ENCODE measurements at regions not wholly inside any gene's neighbourhood (a gene's known extent, or its start where the extent isn't known, plus 50 kb on each side); places are given as distances from the start of the nearest gene placed in this dataset.
"Not testable (repeated sequence)": the region's sequence is repeated elsewhere in the genome, so short reads cannot be mapped to it uniquely, and the experiment has no call there.

DNA sequence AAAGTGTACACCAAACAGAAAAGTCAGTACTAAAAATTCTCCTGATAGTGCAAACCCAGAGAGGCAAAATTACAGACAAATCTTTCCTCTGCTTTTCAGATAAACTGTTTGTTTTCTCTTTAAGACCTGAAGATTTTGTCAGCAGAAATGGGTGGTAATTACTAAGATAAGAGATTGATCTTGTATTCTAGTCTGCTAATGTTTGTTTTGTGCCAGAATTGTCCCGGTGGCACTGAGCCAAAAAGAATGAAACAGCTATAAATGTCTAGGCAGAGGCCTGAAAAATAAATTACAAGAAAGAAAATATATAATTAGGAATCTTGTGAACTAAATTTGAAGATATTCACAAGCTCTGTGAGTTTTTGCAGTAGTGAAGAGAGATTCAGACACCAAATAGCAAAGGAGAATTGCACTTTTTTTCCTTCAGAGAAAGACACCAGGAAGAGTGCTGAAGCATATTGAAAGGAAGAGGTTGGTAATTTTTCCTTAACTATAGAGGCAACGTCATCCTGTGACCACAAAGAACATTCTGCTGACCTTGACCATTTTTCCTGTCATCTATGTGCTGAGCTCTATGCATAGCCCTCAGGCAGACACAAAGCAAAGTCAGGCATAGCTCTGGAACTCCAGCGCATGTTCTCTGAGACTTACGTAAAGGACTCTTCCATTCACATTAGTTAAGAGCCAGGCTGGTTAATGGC, 314.5 kb upstream of the RASGEF1B start:
- intact Hi-C loops (cut with DNase I) = no loop called here
- no peak for ATAC-seq (ENCODE audit: poor library complexity)
- no peak for DNase-seq

GRCh38 chr4:81785338-81785737, 313.6 kb upstream of the RASGEF1B start:
- no peak for DNase-seq
- ATAC-seq (ENCODE audit: poor library complexity) = no peak

GRCh38 chr4:81783558-81783957, 311.9 kb upstream of the RASGEF1B start:
- ATAC-seq (ENCODE audit: poor library complexity) = no peak
- intact Hi-C loops (cut with DNase I) = no loop called here

More at GRCh38 chr4:81785338-81785737, 313.6 kb upstream of the RASGEF1B start:
- intact Hi-C loops (cut with DNase I) = no loop called here

GRCh38 chr4:81781799-81782198, 310.1 kb upstream of the RASGEF1B start:
- DNase-seq (no peak), ATAC-seq (ENCODE audit: poor library complexity) (no peak)
- intact Hi-C loops (cut with DNase I) = no loop called here

More at GRCh38 chr4:81783558-81783957, 311.9 kb upstream of the RASGEF1B start:
- no peak for DNase-seq

GRCh38 chr4:81777718-81778117, 306.0 kb upstream of the RASGEF1B start:
- intact Hi-C loops (cut with DNase I); ATAC-seq (ENCODE audit: poor library complexity); DNase-seq: not testable (repeated sequence)

DNA sequence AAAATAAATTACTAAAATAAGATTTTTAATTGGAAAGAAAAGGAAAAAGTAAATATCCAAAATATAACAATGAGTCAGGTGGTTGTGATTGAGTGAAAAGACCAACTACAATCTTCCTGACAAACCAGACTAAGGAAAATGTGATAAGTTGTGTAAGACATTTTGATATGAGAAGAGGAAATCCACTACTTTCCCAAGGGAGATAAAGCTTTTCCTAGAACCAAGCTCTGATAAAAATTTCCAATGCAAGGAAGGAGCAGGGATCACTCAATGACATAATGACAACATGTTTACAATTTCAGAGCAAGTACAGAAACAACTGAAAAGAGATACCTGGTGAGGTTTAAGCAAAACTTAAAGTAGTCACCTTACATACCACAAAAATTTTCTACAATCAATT, 305.1 kb upstream of the RASGEF1B start:
- intact Hi-C loops (cut with DNase I) = no loop called here
- no peak for DNase-seq
- ATAC-seq (ENCODE audit: poor library complexity) = no peak

DNA sequence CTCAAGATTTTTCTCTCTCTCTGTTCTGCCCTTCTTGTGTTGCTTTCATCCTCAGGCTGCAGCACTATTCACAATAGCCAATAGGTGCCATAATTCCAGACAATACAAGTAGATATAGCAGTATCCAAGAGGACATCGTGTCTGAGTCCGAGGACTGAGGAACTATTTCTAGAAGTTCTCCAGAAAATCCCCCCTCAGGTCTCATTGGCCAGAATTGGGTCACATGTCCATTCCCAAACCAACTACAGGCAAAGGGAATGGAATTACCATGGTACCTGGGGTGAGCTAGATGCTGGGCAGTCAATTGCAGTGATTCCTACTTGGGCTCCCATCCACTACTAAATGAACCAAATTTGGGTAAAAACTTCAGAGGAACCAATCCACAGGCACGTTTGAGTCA, 301.9 kb upstream of the RASGEF1B start:
- ATAC-seq (ENCODE audit: poor library complexity) (no peak), DNase-seq (no peak)
- intact Hi-C loops (cut with DNase I) = no loop called here

GRCh38 chr4:81771721-81772120, 300.0 kb upstream of the RASGEF1B start:
- ATAC-seq (ENCODE audit: poor library complexity) (no peak), DNase-seq (no peak)
- intact Hi-C loops (cut with DNase I) = no loop called here

DNA sequence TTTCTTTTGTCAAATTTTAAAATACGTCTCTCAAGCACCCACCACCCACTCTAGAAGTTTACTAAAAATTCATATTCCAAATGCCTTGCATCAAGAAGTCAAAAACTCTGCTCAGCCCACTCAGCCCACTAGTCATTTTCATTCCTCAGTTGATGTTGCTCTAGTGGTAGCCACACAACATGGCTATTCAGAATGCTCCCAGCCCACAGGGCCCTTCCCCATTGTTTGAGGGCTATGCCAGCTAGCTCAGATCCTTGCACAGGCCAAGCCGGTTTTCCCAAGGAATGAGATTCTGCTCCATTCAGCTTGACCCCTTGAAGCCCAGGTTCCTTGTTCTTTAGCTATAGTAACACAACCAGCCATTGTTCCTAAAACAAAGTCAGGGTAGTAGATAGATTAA, 297.5 kb upstream of the RASGEF1B start:
- no peak for ATAC-seq (ENCODE audit: poor library complexity)
- intact Hi-C loops (cut with DNase I) = no loop called here
- no peak for DNase-seq

DNA sequence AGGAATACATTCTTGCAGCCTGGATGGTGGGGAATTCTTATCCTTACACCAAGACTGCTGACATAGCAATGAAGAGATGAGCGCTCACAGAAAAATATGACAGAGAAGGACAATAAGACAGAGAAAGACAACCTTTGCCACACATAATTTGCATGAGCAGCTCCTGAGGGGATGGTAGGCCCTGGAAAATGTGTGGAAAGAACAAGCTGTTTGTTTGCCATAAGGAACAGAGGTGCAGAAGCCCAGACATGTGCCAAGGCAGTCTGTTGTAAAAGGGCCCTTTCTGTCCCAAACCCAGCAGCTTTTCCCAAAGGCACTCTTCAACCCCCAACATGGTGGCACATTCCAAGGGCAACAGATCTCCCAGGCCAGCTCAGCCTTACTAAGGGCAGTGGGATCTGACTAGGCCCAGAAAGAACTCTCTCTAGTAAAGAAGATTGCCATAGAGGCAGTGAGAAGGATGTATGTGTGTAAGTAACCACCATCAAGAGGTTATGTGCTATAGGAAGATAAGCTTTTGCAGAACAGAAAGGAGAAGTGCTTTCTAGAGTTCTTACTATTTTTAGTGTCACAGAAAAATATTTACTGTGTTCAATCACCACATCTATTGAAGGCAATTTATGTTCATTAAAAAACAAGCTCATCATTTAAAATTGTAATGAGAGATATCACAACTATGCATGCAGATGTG, 287.0 kb upstream of the RASGEF1B start:
- ATAC-seq (ENCODE audit: poor library complexity) (no peak), DNase-seq (no peak)
- intact Hi-C loops (cut with DNase I) = no loop called here

DNA sequence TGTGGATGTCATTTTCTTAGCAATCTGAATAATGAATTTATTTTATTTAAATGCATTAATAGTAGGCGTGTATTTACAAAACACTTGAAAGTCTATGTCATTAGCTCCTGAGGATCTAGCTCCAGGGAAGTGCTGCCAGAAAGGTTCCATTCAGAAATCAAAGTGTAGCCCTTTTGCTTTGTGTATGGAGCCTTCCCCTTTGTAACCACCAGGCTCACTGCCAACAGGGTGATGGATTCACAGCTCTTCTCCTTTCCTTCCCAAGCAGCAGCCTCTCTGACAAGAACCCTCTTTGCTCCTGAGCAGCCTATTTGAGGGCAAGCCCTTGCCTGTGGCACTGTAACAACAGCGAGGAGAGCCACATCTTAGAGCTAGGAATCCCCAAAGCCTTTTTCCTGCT, 286.0 kb upstream of the RASGEF1B start:
- ATAC-seq (ENCODE audit: poor library complexity) = no peak
- intact Hi-C loops (cut with DNase I) = no loop called here
- DNase-seq = no peak

DNA sequence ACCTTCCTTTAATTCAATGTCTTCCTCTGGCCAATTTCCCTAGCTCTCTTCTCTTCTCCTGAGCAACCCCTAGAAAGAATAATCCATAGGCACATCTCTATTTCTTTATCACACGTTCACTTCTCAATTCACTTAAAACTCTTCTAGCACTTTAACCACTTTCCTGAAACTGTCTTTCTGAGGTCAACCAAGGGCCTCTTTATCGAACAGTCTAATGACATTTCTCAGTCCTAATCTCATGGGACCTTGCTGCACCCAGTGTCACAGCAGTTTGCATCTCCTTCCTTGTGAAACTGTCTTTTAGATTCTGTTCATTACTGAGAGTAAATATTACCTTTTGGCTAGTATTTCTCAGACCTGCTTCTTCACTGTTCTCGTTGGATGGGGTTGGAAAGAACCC, 285.3 kb upstream of the RASGEF1B start:
- ATAC-seq (ENCODE audit: poor library complexity) (no peak), DNase-seq (no peak)

GRCh38 chr4:81756042-81756441, 284.3 kb upstream of the RASGEF1B start:
- ATAC-seq (ENCODE audit: poor library complexity) (no peak), DNase-seq (no peak)
- intact Hi-C loops (cut with DNase I) = no loop called here

More for the DNA sequence above, 285.3 kb upstream of the RASGEF1B start:
- intact Hi-C loops (cut with DNase I) = no loop called here

DNA sequence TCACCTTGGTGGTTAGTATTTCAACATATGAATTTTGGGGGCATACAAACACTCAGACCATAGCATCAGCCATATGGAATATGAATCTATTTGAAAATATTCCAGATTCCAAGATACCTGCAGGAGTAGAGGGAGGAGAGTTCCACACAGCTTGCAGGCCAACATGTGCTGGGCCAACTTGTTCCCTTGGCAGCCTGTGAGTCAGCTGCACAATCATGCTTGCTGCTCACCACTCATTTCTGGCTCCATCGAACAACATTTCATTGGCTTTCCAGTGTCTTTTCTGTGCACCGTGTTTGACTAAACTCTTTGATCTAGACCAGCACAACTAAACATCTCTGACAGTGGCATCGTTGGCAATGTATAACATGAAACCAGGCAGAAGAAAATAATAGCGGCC, 282.5 kb upstream of the RASGEF1B start:
- intact Hi-C loops (cut with DNase I) = no loop called here
- DNase-seq (no peak), ATAC-seq (ENCODE audit: poor library complexity) (no peak)

DNA sequence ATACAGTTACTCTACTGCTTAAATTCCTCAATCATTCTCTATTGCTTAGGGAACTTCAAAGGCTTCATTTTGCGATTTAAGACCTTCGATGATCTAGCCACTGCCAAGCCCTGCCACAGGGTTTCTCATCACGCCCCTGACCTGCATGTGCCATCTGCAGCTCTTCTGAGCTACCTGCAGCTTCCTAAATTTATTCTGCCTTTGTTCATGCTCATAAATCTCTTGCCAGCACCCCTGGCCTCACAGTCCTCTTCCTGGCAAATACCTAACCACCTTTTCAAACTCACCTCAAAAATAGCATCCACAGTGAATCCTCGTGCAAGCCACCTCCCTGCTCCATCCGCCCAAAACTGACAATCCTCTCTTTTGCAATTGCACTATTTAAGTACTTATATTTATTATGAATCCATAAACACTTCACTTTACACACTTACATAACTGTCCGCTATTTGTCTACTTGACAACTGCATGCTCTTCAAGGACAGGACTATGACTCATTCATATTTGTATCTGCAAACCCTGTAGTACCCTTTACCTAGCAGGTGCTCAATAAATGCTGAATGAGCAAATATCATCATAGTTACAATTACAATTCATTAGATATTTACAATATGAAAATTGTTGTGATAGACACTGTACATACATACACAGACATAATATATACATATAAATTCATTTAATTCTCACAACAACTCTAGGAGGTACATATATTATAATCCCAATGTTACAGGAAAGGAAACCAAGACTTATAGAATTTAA, 280.0 kb upstream of the RASGEF1B start:
- intact Hi-C loops (cut with DNase I) = no loop called here
- DNase-seq (no peak), ATAC-seq (ENCODE audit: poor library complexity) (no peak)

DNA sequence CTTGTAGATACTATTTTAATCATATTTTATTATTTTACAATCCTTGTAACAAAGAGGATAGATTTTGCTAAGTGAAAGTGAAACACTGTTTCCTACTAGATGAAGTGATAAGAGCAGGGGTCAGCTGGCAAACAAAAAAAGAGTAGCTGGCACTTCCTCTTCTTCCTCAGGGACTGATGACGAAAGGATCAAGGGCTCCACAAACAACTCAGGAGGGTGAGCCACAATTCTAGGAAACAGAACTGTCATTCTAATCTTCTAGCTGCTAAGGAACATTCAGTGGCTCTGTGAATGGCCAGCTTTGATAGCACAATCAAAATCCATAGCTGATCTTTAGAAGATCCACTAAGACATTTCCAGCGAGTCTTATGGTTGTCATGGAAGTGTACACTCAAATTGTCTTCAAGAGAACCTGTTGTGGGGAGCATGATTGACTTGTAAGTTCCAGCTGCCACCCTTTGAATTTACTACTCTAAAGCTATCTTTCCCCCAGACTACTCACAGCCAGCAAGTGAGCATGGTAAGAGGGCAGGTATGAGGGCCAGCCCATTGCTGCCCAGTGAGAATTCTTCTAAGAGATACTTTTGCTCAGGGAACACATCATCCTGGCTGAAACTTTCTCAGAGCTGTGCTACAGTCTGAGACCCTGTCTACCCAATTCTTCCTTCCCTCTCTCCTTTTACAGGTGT, 275.7 kb upstream of the RASGEF1B start:
- intact Hi-C loops (cut with DNase I) = no loop called here
- ATAC-seq (ENCODE audit: poor library complexity) (no peak), DNase-seq (no peak)

DNA sequence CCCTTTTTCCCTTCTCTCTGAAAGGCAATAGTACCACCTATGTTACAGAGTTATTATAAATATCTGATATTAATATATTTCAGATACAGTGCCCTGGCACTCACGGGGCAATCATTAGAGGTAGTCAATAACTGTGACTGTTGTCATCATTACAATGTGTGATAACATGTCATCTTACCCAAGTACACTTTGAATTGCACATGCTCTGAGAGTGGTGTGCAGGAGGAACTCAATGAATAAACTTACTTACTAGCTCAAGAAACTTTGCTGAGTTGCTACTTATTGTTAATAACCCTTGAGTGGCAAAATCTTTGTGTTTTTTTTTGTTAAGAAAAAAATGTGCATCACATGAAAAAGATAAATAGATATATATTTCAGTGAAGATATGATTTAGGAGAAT, 275.1 kb upstream of the RASGEF1B start:
- intact Hi-C loops (cut with DNase I) = no loop called here
- no peak for DNase-seq
- ATAC-seq (ENCODE audit: poor library complexity) = no peak

DNA sequence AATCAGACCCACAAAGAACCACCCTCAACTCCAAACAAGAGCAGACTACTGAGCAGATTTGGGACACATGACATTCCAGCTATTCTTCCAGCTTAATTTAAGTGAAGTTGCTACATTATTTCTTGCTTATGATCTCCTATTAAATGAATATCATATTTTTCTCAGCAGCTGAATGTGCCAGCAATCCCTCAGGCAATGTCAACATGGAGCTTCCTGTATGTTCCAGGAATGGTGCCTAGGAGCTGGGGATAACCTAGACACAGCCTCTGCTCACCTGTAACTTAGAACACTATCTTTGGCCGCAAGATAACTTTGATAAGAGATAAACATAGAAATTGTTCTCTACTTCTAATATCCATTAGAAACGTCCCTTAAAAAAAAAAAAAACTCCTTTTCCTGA, 274.4 kb upstream of the RASGEF1B start:
- no peak for DNase-seq
- intact Hi-C loops (cut with DNase I) = no loop called here
- ATAC-seq (ENCODE audit: poor library complexity) = no peak

DNA sequence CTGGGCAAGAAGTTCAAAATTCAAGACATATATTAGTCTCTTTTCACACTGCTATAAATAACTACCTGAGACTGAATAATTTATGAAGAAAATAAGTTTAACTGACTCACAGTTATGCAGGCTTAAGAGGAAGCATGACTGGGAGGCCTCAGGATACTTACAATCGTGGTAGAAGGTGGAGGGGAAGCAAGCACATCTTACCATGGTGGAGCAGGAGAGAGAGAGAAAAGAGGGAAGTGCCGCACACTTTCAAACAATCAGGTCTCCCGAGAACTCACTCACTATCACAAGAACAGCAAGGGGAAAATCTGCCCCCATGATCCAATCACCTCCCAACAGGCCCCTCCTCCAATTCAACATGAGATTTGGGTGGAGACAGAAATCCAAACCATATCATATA, 273.3 kb upstream of the RASGEF1B start:
- DNase-seq (no peak), ATAC-seq (ENCODE audit: poor library complexity) (no peak)
- intact Hi-C loops (cut with DNase I) = no loop called here

Data from Right ventricle myocardium superior (tissue), 1 donor.